Effector memory CD4-positive, alpha-beta T cell (primary cell): ENCODE measurements at regions not wholly inside any gene's neighbourhood (a gene's known extent, or its start where the extent isn't known, plus 50 kb on each side); places are given as distances from the start of the nearest gene placed in this dataset.

Experiments
- DNase-seq, 3 donors: peaks; one replicate each; pipeline ENCODE4 v3.0.0-alpha.2; 2020
- H3K27ac ChIP-seq: 2 replicates; pipeline ENCODE4 v1.7.0; 2013; ENCODE audit warnings: mild to moderate bottlenecking, low read length, moderate library complexity; ENCODE audit not compliant: insufficient read depth, poor library complexity, severe bottlenecking
- H3K27me3 ChIP-seq: replicated peaks from 2 replicates; pipeline ENCODE4 v1.7.0; 2013; ENCODE audit warnings: mild to moderate bottlenecking, low read length; ENCODE audit not compliant: insufficient read depth, control insufficient read depth, poor library complexity, severe bottlenecking
- H3K36me3 ChIP-seq: 2 replicates; pipeline ENCODE4 v1.7.0; 2013; ENCODE audit warnings: mild to moderate bottlenecking, low read length, moderate library complexity; ENCODE audit not compliant: control insufficient read depth, insufficient read depth
- H3K4me1 ChIP-seq: 2 replicates; pipeline ENCODE4 v1.7.0; 2013; ENCODE audit warnings: low read length, mild to moderate bottlenecking; ENCODE audit not compliant: control insufficient read depth, insufficient read depth, poor library complexity, severe bottlenecking
- H3K4me3 ChIP-seq: 2 replicates; pipeline ENCODE4 v1.7.0; 2013; ENCODE audit warnings: low read length, low read depth, mild to moderate bottlenecking; ENCODE audit not compliant: insufficient read depth, poor library complexity, severe bottlenecking
- H3K9me3 ChIP-seq: 2 replicates; pipeline ENCODE4 v1.7.0; 2013; ENCODE audit warnings: mild to moderate bottlenecking, low read length, moderate library complexity; ENCODE audit not compliant: control insufficient read depth

DNA sequence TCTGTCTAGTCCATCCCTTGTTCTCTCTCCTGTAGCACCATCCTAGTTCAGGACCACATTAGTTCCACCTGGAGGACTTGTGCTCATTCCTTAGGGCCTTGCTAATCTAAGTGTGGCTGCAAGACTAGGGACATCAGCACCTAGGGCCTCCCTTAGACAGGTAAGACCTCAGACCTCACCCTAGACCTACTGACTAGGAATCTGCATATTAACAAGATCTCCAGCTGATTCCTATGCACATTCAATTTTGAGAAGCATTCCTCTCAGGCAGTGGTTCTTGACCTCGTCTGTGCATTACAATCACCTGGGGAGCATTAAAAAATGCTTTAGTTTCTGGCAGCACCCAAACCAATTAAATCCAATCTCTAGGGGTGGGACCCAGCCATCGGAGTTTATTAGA is 238.4 kb upstream of the RGMA start:
- H3K4me3 ChIP-seq = no peak overlapping the region
- H3K4me1 ChIP-seq = no peaks in the 10 kb centered on the region
- no peaks in the 10 kb centered on the region for H3K9me3 ChIP-seq
- no peaks in the 10 kb centered on the region for H3K27me3 ChIP-seq
- no peak for DNase-seq
- H3K27ac ChIP-seq = no peak overlapping the region
- H3K36me3 ChIP-seq = no peaks in the 10 kb centered on the region

DNA sequence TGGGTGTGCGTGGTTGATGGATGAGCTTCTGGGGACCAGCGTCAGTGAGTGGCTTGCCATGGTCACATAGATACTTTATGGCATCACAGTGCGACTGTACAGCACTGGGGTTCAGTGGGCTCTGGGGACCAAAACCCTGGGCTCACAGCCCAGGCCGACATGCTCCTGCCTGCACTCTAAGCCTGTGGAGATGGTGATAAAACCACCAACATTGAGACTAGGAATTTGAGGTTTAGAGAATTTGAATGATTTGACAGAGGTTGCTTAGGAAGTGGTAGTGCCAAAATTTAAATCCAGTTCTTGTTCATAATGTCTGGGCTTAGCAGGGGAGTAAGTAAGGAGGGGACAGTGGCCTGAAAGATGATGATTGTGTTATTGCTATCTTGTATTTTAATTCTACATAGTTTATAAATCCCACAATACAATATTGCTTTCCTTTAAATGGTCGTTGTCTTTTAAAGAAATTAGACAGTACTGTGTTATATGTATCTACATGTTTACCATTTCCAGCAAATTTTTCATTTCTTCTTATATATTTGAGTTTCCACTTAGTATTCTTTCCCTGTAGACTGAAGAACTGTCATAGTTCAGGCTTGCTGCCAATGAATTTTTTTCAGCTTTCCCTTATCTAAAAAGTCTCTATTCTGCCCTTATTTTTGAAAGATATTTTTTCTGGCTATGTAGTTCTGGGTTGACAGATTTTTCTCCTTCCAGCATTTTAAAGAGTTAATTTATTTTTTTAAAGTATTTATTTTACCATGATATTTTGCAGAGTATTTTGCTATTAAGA is 235.4 kb upstream of the RGMA start:
- Histone ChIP-seq H3K4me3 (no peak overlapping the region), H3K27me3 (no peaks in the 10 kb centered on the region), H3K4me1 (no peaks in the 10 kb centered on the region), H3K9me3 (no peaks in the 10 kb centered on the region), H3K27ac (no peak overlapping the region), H3K36me3 (no peaks in the 10 kb centered on the region)
- no peak for DNase-seq

DNA sequence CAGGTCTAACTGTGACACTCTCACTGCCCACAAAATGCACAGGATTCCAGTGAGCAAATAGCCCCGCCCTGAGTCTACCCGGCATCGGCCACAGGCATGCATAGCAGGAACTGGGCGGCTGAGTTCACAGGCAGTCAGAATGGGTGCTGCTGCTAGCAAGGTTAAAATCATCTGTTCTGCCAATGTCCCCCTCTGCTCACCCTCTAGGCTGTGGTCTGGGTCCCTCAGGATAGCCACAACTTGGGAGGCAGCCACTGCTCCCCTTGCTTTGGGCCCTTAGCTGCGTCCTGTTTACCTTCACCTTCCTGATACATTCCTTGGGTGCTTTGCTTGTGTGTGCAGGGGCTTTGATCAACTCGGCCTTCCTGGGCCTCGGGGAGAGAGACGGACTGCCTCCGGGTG is 232.9 kb upstream of the RGMA start:
- no peak overlapping the region for H3K27ac ChIP-seq
- no peaks in the 10 kb centered on the region for H3K4me1 ChIP-seq
- no peaks in the 10 kb centered on the region for H3K36me3 ChIP-seq
- no peak for DNase-seq
- no peaks in the 10 kb centered on the region for H3K9me3 ChIP-seq
- no peaks in the 10 kb centered on the region for H3K27me3 ChIP-seq
- H3K4me3 ChIP-seq = no peak overlapping the region

DNA sequence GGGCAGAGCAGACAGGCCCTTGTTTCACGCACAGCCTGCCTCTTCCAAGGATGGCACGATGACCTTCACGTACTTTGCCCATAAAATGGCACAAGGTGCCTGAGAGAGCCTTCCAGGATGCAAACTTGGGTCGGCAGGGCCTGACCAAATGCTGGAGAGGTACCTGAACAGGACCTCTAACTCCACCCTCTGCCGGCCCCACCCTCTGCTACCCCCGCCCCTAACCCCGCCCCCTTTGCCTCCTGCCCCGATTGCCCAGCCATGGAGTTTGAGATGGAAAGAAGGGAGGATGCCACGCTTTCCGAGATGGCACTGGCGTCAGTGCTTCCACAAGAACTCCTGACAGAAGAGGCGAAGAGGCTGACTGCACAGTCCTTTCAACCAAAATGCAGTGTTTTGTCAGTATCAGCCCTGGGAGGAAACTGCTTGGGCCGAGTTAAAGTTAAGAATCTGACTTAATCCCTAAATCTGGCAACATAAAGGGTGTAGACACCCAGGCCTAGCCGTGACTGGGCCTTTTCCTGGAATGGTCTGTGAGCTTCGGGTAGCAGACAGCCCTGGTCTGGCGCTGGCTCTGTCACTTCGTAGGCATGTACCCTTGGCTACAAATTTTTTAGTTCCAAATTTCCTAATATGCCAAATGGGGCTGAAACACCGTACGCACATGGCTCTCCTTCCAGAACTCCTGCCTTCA is 230.3 kb upstream of the RGMA start:
- Histone ChIP-seq H3K4me1 (no peaks in the 10 kb centered on the region), H3K4me3 (no peak overlapping the region), H3K9me3 (no peaks in the 10 kb centered on the region), H3K27me3 (no peaks in the 10 kb centered on the region), H3K36me3 (no peaks in the 10 kb centered on the region), H3K27ac (no peak overlapping the region)
- DNase-seq = no peak

DNA sequence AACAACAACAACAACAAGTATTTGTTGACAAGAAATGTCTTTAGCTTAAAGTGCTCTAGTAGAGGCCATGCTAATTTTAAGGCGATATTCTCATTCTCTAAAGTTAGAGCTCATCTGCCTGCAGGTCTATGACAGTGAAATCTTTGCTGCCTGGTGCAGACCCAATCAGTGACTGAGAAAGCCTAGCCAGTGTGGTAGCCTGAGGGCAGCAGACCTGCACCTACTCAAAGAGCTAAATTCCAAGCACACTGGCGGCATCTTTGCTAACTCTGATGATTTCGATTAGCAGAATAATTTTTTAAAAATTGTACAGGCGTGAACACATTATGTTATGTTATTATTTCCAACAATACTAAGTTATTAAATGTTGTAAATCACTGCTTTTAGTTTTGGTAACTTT is 228.8 kb upstream of the RGMA start:
- no peak overlapping the region for H3K4me3 ChIP-seq
- no peak overlapping the region for H3K27ac ChIP-seq
- H3K4me1 ChIP-seq = no peaks in the 10 kb centered on the region
- no peaks in the 10 kb centered on the region for H3K9me3 ChIP-seq
- no peaks in the 10 kb centered on the region for H3K27me3 ChIP-seq
- DNase-seq = no peak
- H3K36me3 ChIP-seq = no peaks in the 10 kb centered on the region

DNA sequence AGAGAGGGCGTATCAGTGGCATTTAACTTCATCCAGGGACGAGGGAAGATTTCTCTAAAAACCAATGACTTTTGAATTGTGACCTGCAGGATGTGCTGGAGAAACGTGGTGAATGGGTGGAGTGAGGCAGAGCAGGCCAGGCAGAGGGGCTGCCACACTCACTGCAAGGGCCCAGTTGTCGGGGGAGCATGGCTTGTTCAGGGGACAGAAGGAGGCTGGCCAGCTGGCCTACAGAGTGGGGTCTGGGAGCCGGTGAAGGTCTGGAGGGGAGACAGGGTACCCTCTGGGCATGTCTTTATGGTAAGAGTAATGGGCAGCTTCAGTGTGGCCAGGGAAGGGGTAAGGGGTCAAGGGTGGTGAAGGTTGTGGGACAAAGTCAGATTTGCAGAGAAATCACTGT is 225.2 kb upstream of the RGMA start:
- H3K4me3 ChIP-seq = no peak overlapping the region
- H3K9me3 ChIP-seq = no peaks in the 10 kb centered on the region
- H3K27me3 ChIP-seq = no peaks in the 10 kb centered on the region
- H3K36me3 ChIP-seq = no peaks in the 10 kb centered on the region
- no peak for DNase-seq
- no peak overlapping the region for H3K27ac ChIP-seq
- no peaks in the 10 kb centered on the region for H3K4me1 ChIP-seq

DNA sequence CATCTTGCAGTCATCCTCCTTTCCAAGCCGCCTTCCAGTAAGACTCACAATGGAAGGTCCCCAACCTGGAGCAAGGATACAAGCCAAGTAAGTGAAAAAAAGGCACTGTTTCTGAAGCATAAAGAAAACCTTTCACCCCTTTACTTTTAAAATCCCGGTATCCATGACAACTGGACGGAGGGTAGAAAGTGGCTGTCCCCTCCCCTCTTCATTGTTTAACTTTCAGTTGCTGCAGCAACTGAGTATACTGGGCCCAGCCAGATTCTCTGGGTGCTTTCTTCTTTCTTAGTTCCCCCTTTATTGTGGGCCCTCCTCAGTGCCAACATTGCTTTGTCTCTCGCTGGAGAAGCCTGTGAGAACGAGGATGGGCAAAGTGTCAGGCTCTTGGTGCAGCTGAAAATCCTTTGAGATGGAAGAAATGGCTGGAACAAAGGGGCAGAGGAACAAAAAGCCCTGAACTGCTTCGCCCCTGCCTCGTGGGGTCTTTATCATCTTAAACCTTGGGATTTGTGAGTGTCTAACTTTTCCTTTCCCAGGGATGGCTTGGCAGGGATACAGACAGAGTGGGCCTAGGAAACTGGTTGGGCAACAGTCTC is 224.0 kb upstream of the RGMA start:
- H3K4me3 ChIP-seq = no peak overlapping the region
- no peaks in the 10 kb centered on the region for H3K4me1 ChIP-seq
- H3K27ac ChIP-seq = no peak overlapping the region
- DNase-seq = no peak
- no peaks in the 10 kb centered on the region for H3K27me3 ChIP-seq
- no peaks in the 10 kb centered on the region for H3K9me3 ChIP-seq
- no peaks in the 10 kb centered on the region for H3K36me3 ChIP-seq

DNA sequence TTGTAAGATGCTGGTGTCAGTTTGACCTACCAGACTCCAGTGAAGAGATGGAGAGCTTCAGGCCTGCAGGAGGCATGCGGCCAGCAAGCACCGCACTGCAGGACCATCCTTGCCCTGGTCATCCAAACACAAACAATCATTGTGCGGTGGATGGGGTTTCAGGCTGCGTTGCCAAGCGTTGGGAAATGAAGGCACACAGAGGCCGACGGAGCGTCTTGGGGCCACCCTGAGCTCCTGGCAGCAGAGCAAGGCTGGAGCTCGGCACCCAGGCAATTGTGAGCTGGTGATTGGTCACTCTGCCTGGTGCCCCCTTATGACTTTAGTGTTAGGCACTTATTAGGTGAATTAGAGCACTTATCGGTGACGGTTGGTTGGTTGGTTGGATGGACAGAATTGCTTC is 222.6 kb upstream of the RGMA start:
- Histone ChIP-seq H3K36me3 (no peaks in the 10 kb centered on the region), H3K27ac (no peak overlapping the region), H3K4me3 (no peak overlapping the region), H3K4me1 (no peaks in the 10 kb centered on the region), H3K9me3 (no peaks in the 10 kb centered on the region), H3K27me3 (no peaks in the 10 kb centered on the region)
- no peak for DNase-seq

DNA sequence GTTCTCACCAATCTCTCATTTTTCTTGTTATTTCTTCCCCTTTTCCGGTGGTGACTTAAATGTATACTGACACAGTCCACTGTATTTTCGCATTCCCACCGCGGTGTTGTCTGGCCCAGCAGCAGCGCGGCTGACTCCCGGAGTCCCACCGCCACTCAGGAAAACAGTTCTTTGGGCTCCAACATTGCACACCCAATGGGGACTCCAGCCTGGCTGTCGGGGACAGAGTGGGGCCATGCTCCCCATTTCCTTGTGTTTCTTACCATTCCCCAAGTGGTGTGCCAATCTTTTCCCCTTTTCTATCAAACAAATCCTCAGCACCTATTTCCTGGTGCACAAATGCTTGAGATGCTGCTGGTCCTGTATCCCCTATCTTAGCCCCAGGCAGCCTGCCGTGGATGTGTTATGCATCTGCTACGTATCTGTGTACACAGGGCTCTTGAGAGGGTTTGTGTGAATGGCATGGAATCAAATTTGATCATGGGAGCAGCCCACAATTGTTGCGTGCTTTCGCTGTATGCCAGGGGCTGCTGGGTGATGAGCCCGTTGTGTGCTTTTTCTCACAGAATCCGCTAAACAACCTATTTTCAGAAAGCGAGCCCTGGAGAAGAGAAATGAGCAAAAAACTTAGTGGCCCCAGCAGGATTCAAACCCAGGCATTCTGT is 219.1 kb upstream of the RGMA start:
- H3K36me3 ChIP-seq = no peaks in the 10 kb centered on the region
- H3K4me3 ChIP-seq = no peak overlapping the region
- no peak overlapping the region for H3K27ac ChIP-seq
- H3K4me1 ChIP-seq = no peaks in the 10 kb centered on the region
- no peaks in the 10 kb centered on the region for H3K9me3 ChIP-seq
- H3K27me3 ChIP-seq = no peaks in the 10 kb centered on the region
- DNase-seq = no peak

DNA sequence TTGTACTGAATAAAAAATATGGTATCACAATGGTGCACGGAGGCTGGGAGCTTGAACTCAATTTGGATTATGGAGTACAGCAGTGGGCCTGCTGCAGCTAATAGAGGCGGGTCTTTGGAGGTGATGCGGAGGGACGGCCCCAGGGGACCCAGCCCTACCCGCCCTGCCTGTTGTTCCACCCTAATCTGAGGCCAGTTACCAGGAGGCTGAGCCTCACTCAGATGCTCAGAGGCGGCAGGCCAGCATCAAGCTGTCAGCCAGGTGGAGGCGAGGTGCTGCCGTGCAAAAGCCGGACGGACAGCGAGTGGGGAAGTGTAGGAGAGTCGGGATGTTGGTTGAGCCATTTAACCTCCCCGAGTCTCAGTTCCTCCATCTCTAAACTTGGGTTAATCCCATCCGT is 218.5 kb upstream of the RGMA start:
- Histone ChIP-seq H3K9me3 (no peaks in the 10 kb centered on the region), H3K4me1 (no peaks in the 10 kb centered on the region), H3K27me3 (no peaks in the 10 kb centered on the region), H3K4me3 (no peak overlapping the region), H3K27ac (no peak overlapping the region), H3K36me3 (no peaks in the 10 kb centered on the region)
- DNase-seq = no peak
